OCI-LY3 (cell line): ENCODE measurements at regions not wholly inside any gene's neighbourhood (a gene's known extent, or its start where the extent isn't known, plus 50 kb on each side); places are given as distances from the start of the nearest gene placed in this dataset.

Experiments used
- EZH2phosphoT487 ChIP-seq: fragments of 200-600 bp; shearing (Covaris generic); IDR thresholded peaks from 2 replicates; pipeline ENCODE4 v1.6.1; 2018; ENCODE audit warnings: antibody characterized with exemption, mixed run types, low read depth
- TF ChIP-seq, protein P1 (sequence below): fragments of 200-600, 300-600 bp; sonication (generic); IDR thresholded peaks from 2 replicates; pipeline ENCODE4 v1.5.1; 2014; ENCODE audit warnings: antibody characterized with exemption, low read length, low read depth

DNA sequence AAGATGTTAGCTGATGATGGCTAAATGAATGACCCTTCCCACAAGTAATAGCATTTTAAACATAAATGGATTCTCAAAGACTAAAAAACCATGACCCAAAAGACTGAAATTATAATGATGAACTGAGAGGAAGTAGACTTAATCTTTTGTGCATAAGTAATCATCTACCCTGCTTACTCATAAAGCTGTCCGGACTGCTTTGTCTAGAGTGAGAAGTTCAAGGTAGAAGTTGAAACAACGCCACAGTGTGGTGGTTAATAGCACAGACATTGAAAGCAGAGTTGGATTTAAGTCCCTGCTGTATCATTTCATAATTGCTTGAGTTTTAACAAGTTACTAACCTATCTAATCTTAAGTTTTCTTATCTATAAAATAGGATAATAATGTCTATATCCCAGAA is 346.6 kb downstream of the CENPC start:
- TF ChIP-seq, protein P1, sequence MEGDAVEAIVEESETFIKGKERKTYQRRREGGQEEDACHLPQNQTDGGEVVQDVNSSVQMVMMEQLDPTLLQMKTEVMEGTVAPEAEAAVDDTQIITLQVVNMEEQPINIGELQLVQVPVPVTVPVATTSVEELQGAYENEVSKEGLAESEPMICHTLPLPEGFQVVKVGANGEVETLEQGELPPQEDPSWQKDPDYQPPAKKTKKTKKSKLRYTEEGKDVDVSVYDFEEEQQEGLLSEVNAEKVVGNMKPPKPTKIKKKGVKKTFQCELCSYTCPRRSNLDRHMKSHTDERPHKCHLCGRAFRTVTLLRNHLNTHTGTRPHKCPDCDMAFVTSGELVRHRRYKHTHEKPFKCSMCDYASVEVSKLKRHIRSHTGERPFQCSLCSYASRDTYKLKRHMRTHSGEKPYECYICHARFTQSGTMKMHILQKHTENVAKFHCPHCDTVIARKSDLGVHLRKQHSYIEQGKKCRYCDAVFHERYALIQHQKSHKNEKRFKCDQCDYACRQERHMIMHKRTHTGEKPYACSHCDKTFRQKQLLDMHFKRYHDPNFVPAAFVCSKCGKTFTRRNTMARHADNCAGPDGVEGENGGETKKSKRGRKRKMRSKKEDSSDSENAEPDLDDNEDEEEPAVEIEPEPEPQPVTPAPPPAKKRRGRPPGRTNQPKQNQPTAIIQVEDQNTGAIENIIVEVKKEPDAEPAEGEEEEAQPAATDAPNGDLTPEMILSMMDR, result peak; percentile 76
- TF ChIP-seq EZH2phosphoT487, result no peak
